NCI-H1105 (cell line): ENCODE measurements at regions not wholly inside any gene's neighbourhood (a gene's known extent, or its start where the extent isn't known, plus 50 kb on each side); places are given as distances from the start of the nearest gene placed in this dataset.

Experiments used
- DNase-seq: peaks from one replicate; lab custom pipeline; 2025; lab: John Stamatoyannopoulos, UW

DNA sequence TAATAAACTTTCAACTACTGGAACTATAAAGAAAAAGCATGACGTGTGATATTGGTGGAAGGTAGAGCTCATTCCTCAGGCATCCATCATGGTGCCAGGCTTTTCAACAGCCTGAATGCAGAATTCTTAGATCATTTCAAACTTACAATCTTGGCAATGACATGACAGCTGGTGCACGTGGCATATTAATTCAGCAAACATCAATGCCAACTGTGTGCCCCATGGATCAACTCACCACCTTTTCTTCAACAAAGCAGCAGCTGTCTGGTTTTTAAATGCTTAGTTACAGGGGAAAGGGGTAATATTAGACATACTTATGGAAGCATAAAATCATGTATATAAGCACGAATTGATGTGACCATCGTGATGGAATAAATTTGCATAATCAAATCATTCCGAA, 56.0 kb upstream of the OR13F1 start:
- DNase-seq, result no peak
